ENCODE measurements at regions not wholly inside any gene's neighbourhood (a gene's known extent, or its start where the extent isn't known, plus 50 kb on each side); places are given as distances from the start of the nearest gene placed in this dataset.

DNA sequence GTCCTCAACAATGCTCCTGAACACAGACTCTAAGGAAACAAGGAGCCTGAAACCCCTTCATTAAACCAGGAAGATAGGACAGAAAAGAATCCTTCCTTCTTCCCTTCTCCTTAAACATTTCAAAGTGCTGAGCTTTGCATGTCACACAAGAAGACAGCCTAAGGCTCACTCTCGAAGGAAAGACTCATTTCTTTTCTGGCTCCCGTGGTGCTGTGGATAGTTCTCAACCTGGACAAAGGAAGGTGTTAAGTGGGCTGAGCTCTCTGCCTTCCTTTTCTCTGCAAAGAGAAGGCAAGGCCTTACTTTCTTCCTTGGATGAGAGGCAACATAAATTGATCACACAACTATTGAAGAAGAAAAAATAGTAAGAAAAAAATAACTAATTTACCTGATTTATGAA lies 452.4 kb upstream of the DDI1 start:
- Histone ChIP-seq H3K4me3 (ENCODE audit: low read depth, low read length) (no peak overlapping the region), H3K4me1 (ENCODE audit: control insufficient read depth, insufficient read depth, low read length, unreplicated experiment) (peaks cover 21% of the 10 kb centered on the region), H3K36me3 (ENCODE audit: insufficient read depth, low read length) (no peaks in the 10 kb centered on the region), H3K79me2 (ENCODE audit: control insufficient read depth, insufficient read depth, low read length, unreplicated experiment) (no peaks in the 10 kb centered on the region), H2AFZ (ENCODE audit: low read length, unreplicated experiment) (no peak overlapping the region), H3K27me3 (ENCODE audit: insufficient read depth, low read length) (no peaks in the 10 kb centered on the region), H3K27ac (ENCODE audit: low read depth, low read length) (no peak overlapping the region)

GRCh38 chr11:103584720-103585119 lies 451.7 kb upstream of the DDI1 start:
- Histone ChIP-seq H2AFZ (ENCODE audit: low read length, unreplicated experiment) (no peak overlapping the region), H3K27me3 (ENCODE audit: insufficient read depth, low read length) (no peaks in the 10 kb centered on the region), H3K79me2 (ENCODE audit: control insufficient read depth, insufficient read depth, low read length, unreplicated experiment) (no peaks in the 10 kb centered on the region), H3K4me1 (ENCODE audit: control insufficient read depth, insufficient read depth, low read length, unreplicated experiment) (peaks cover 21% of the 10 kb centered on the region), H3K27ac (ENCODE audit: low read depth, low read length) (no peak overlapping the region), H3K36me3 (ENCODE audit: insufficient read depth, low read length) (no peaks in the 10 kb centered on the region), H3K4me3 (ENCODE audit: low read depth, low read length) (no peak overlapping the region)

GRCh38 chr11:103585401-103585800 lies 451.0 kb upstream of the DDI1 start:
- Histone ChIP-seq H3K27me3 (ENCODE audit: insufficient read depth, low read length) (no peaks in the 10 kb centered on the region), H3K4me1 (ENCODE audit: control insufficient read depth, insufficient read depth, low read length, unreplicated experiment) (peaks cover 21% of the 10 kb centered on the region), H3K36me3 (ENCODE audit: insufficient read depth, low read length) (no peaks in the 10 kb centered on the region), H3K27ac (ENCODE audit: low read depth, low read length) (no peak overlapping the region), H2AFZ (ENCODE audit: low read length, unreplicated experiment) (no peak overlapping the region), H3K4me3 (ENCODE audit: low read depth, low read length) (no peak overlapping the region), H3K79me2 (ENCODE audit: control insufficient read depth, insufficient read depth, low read length, unreplicated experiment) (no peaks in the 10 kb centered on the region)

DNA sequence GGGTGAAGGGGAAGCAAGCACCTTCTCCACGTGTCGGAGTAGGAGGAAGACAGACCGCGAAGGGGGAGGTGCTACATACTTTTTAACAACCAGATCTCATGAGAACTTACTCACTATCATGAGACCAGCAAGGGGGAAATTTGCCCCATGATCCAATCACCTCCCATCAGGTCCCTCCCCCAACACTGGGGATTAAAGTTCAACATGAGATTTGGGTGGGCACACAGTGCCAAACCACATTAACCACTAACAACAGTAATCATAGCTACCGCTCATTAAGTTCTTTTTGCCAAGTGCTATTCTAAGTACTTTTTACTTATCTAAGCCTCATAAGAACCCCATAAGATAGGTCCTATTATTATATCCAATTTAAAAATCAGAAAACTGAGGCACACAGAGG lies 450.5 kb upstream of the DDI1 start:
- no peaks in the 10 kb centered on the region for H3K27me3 ChIP-seq (ENCODE audit: insufficient read depth, low read length)
- H3K4me1 ChIP-seq (ENCODE audit: control insufficient read depth, insufficient read depth, low read length, unreplicated experiment) = peaks cover 21% of the 10 kb centered on the region
- H3K79me2 ChIP-seq (ENCODE audit: control insufficient read depth, insufficient read depth, low read length, unreplicated experiment) = no peaks in the 10 kb centered on the region
- H3K4me3 ChIP-seq (ENCODE audit: low read depth, low read length) = no peak overlapping the region
- H3K27ac ChIP-seq (ENCODE audit: low read depth, low read length) = no peak overlapping the region
- no peaks in the 10 kb centered on the region for H3K36me3 ChIP-seq (ENCODE audit: insufficient read depth, low read length)
- no peak overlapping the region for H2AFZ ChIP-seq (ENCODE audit: low read length, unreplicated experiment)

DNA sequence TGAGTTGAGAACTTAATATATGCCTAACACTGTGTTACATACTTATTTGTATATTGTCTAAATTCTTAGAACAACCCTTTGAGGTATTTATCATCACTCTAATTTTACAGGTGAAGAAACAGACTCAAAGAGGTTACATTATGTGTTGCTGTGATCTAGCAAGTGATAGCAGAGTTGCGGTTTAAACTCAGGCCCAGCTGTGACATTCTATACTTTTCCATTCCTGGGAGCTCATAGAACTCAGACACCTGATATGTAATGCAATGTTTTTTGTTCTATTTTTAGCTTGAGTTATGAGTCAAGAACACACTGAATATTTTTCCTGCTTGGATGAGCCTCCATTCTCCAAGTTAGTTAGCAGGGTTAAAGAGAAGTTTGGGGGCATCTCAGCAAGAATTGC lies 449.7 kb upstream of the DDI1 start:
- no peak overlapping the region for H2AFZ ChIP-seq (ENCODE audit: low read length, unreplicated experiment)
- no peaks in the 10 kb centered on the region for H3K79me2 ChIP-seq (ENCODE audit: control insufficient read depth, insufficient read depth, low read length, unreplicated experiment)
- no peak overlapping the region for H3K4me3 ChIP-seq (ENCODE audit: low read depth, low read length)
- H3K27me3 ChIP-seq (ENCODE audit: insufficient read depth, low read length) = no peaks in the 10 kb centered on the region
- H3K36me3 ChIP-seq (ENCODE audit: insufficient read depth, low read length) = no peaks in the 10 kb centered on the region
- H3K4me1 ChIP-seq (ENCODE audit: control insufficient read depth, insufficient read depth, low read length, unreplicated experiment) = peaks cover 21% of the 10 kb centered on the region
- H3K27ac ChIP-seq (ENCODE audit: low read depth, low read length) = no peak overlapping the region

- H2AFZ ChIP-seq (ENCODE audit: low read length, unreplicated experiment) = no peak overlapping the region
- H3K79me2 ChIP-seq (ENCODE audit: control insufficient read depth, insufficient read depth, low read length, unreplicated experiment) = no peaks in the 10 kb centered on the region
- H3K36me3 ChIP-seq (ENCODE audit: insufficient read depth, low read length) = no peaks in the 10 kb centered on the region
- peaks cover 17% of the 10 kb centered on the region for H3K4me1 ChIP-seq (ENCODE audit: control insufficient read depth, insufficient read depth, low read length, unreplicated experiment)
- no peaks in the 10 kb centered on the region for H3K27me3 ChIP-seq (ENCODE audit: insufficient read depth, low read length)
- H3K27ac ChIP-seq (ENCODE audit: low read depth, low read length) = no peak overlapping the region
- no peak overlapping the region for H3K4me3 ChIP-seq (ENCODE audit: low read depth, low read length)
Measured at GRCh38 chr11:103587901-103588788, 448.3 kb upstream of the DDI1 start.

- Histone ChIP-seq H3K27ac (ENCODE audit: low read depth, low read length) (no peak overlapping the region), H3K4me3 (ENCODE audit: low read depth, low read length) (no peak overlapping the region), H3K4me1 (ENCODE audit: control insufficient read depth, insufficient read depth, low read length, unreplicated experiment) (peaks cover 16% of the 10 kb centered on the region), H3K27me3 (ENCODE audit: insufficient read depth, low read length) (no peaks in the 10 kb centered on the region), H2AFZ (ENCODE audit: low read length, unreplicated experiment) (no peak overlapping the region), H3K79me2 (ENCODE audit: control insufficient read depth, insufficient read depth, low read length, unreplicated experiment) (no peaks in the 10 kb centered on the region), H3K36me3 (ENCODE audit: insufficient read depth, low read length) (no peaks in the 10 kb centered on the region)
Measured at GRCh38 chr11:103591554-103591953, 444.9 kb upstream of the DDI1 start.

GRCh38 chr11:103594283-103594682 lies 442.2 kb upstream of the DDI1 start:
- H3K4me1 ChIP-seq (ENCODE audit: control insufficient read depth, insufficient read depth, low read length, unreplicated experiment) = no peaks in the 10 kb centered on the region
- no peak overlapping the region for H3K4me3 ChIP-seq (ENCODE audit: low read depth, low read length)
- H2AFZ ChIP-seq (ENCODE audit: low read length, unreplicated experiment) = no peak overlapping the region
- no peak overlapping the region for H3K27ac ChIP-seq (ENCODE audit: low read depth, low read length)
- H3K79me2 ChIP-seq (ENCODE audit: control insufficient read depth, insufficient read depth, low read length, unreplicated experiment) = no peaks in the 10 kb centered on the region
- H3K36me3 ChIP-seq (ENCODE audit: insufficient read depth, low read length) = no peaks in the 10 kb centered on the region
- no peaks in the 10 kb centered on the region for H3K27me3 ChIP-seq (ENCODE audit: insufficient read depth, low read length)

- Histone ChIP-seq H3K36me3 (ENCODE audit: insufficient read depth, low read length) (no peaks in the 10 kb centered on the region), H3K79me2 (ENCODE audit: control insufficient read depth, insufficient read depth, low read length, unreplicated experiment) (no peaks in the 10 kb centered on the region), H3K27ac (ENCODE audit: low read depth, low read length) (no peak overlapping the region), H3K4me3 (ENCODE audit: low read depth, low read length) (no peak overlapping the region), H3K27me3 (ENCODE audit: insufficient read depth, low read length) (no peaks in the 10 kb centered on the region), H3K4me1 (ENCODE audit: control insufficient read depth, insufficient read depth, low read length, unreplicated experiment) (no peaks in the 10 kb centered on the region), H2AFZ (ENCODE audit: low read length, unreplicated experiment) (no peak overlapping the region)
Measured at GRCh38 chr11:103596315-103596714, 440.1 kb upstream of the DDI1 start.

DNA sequence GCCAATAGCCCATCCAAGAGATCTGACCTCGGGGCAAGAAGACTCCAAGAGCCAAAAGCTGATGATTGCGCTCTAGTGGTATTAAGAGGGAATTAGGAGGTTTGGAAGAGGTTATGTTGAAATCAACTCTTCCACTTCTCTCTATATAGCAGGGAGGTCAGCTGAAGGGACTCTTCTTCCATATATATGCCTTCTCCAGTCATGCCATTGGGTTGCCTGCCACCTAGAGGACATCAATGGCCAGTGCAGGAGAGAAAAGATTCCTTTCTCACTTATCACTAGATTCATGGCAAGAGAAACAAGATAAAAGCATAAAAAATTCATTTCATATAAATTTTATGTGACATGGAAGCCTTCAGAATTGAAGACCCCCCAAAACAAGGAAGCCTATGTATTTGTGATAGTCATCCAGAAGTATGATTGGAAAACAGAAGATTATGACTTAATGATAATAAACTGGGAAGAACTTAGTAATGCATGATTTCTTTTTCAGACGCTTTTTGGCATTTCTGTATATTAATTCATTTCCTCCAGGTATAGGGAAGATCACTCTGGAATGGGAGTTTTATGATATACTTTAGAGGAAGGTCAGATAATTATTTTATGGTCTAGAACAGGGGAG lies 435.1 kb upstream of the DDI1 start:
- no peak overlapping the region for H2AFZ ChIP-seq (ENCODE audit: low read length, unreplicated experiment)
- no peaks in the 10 kb centered on the region for H3K27me3 ChIP-seq (ENCODE audit: insufficient read depth, low read length)
- H3K27ac ChIP-seq (ENCODE audit: low read depth, low read length) = no peak overlapping the region
- no peak overlapping the region for H3K4me3 ChIP-seq (ENCODE audit: low read depth, low read length)
- peaks cover 11% of the 10 kb centered on the region for H3K4me1 ChIP-seq (ENCODE audit: control insufficient read depth, insufficient read depth, low read length, unreplicated experiment)
- no peaks in the 10 kb centered on the region for H3K36me3 ChIP-seq (ENCODE audit: insufficient read depth, low read length)
- no peaks in the 10 kb centered on the region for H3K79me2 ChIP-seq (ENCODE audit: control insufficient read depth, insufficient read depth, low read length, unreplicated experiment)

GRCh38 chr11:103602840-103603239 lies 433.6 kb upstream of the DDI1 start:
- Histone ChIP-seq H2AFZ (ENCODE audit: low read length, unreplicated experiment) (no peak overlapping the region), H3K79me2 (ENCODE audit: control insufficient read depth, insufficient read depth, low read length, unreplicated experiment) (no peaks in the 10 kb centered on the region), H3K4me1 (ENCODE audit: control insufficient read depth, insufficient read depth, low read length, unreplicated experiment) (peaks cover 11% of the 10 kb centered on the region), H3K27me3 (ENCODE audit: insufficient read depth, low read length) (no peaks in the 10 kb centered on the region), H3K36me3 (ENCODE audit: insufficient read depth, low read length) (no peaks in the 10 kb centered on the region), H3K27ac (ENCODE audit: low read depth, low read length) (no peak overlapping the region), H3K4me3 (ENCODE audit: low read depth, low read length) (no peak overlapping the region)

Data from ACC112 (cell line).